Smooth muscle cell (in vitro differentiated cells): ENCODE measurements at regions not wholly inside any gene's neighbourhood (a gene's known extent, or its start where the extent isn't known, plus 50 kb on each side); places are given as distances from the start of the nearest gene placed in this dataset.

ENCODE experiments used
- DNase-seq: peaks from one replicate; lab custom pipeline; 2025; ENCODE audit not compliant: unreplicated experiment; lab: John Stamatoyannopoulos, UW
- H2AFZ ChIP-seq: fragments of 200-600 bp; sonication (generic); 2 replicates; pipeline ENCODE4 v1.6.0; 2016; ENCODE audit warnings: antibody characterized with exemption, low read depth, mild to moderate bottlenecking
- H3F3A ChIP-seq: fragments of 200-600 bp; sonication (generic); 2 replicates; pipeline ENCODE4 v1.6.0; 2017; ENCODE audit warnings: antibody characterized with exemption, low read depth
- H3K27ac ChIP-seq: fragments of 200-600 bp; sonication (generic); 2 replicates; pipeline ENCODE4 v1.5.1; 2016; ENCODE audit warnings: low read depth, mild to moderate bottlenecking
- H3K27me3 ChIP-seq: fragments of 200-600 bp; sonication (generic); 2 replicates; pipeline ENCODE4 v1.6.1; 2016; ENCODE audit warnings: low read depth, mild to moderate bottlenecking
- H3K36me3 ChIP-seq: fragments of 200-600 bp; sonication (generic); 2 replicates; pipeline ENCODE4 v1.5.1; 2016; ENCODE audit warnings: low read depth
- H3K4me1 ChIP-seq: fragments of 200-600 bp; sonication (generic); 2 replicates; pipeline ENCODE4 v1.5.1; 2016; ENCODE audit warnings: low read depth
- H3K4me2 ChIP-seq: fragments of 200-600 bp; sonication (generic); 2 replicates; pipeline ENCODE4 v1.6.0; 2016; ENCODE audit warnings: mild to moderate bottlenecking
- H3K4me3 ChIP-seq: fragments of 200-600 bp; sonication (generic); 2 replicates; pipeline ENCODE4 v1.5.1; 2016; ENCODE audit warnings: mild to moderate bottlenecking
- H3K79me2 ChIP-seq: fragments of 200-600 bp; sonication (generic); 2 replicates; pipeline ENCODE4 v1.6.0; 2016; ENCODE audit warnings: low read depth, mild to moderate bottlenecking
- H3K9ac ChIP-seq: fragments of 200-600 bp; sonication (generic); 2 replicates; pipeline ENCODE4 v1.6.0; 2016; ENCODE audit warnings: low read depth
- H3K9me3 ChIP-seq: fragments of 200-600 bp; sonication (generic); replicated peaks from 2 replicates; pipeline ENCODE4 v1.5.1; 2016; ENCODE audit warnings: low read depth
- H4K20me1 ChIP-seq: fragments of 200-600 bp; sonication (generic); 2 replicates; pipeline ENCODE4 v1.6.0; 2016; ENCODE audit warnings: low read depth
- WGBS: methylation state at CpG from one replicate; pipeline ENCODE4 v1.1.7; 2016; ENCODE audit warnings: low lambda C conversion rate; 5-methylcytosine and 5-hydroxymethylcytosine counted together
- TF ChIP-seq, protein P1 (sequence below): fragments of 200-600 bp; sonication (generic); IDR thresholded peaks from 2 replicates; pipeline ENCODE4 v1.5.1; 2017; ENCODE audit warnings: borderline replicate concordance, mild to moderate bottlenecking, antibody characterized with exemption; ENCODE audit not compliant: insufficient read depth, poor library complexity, severe bottlenecking

DNA sequence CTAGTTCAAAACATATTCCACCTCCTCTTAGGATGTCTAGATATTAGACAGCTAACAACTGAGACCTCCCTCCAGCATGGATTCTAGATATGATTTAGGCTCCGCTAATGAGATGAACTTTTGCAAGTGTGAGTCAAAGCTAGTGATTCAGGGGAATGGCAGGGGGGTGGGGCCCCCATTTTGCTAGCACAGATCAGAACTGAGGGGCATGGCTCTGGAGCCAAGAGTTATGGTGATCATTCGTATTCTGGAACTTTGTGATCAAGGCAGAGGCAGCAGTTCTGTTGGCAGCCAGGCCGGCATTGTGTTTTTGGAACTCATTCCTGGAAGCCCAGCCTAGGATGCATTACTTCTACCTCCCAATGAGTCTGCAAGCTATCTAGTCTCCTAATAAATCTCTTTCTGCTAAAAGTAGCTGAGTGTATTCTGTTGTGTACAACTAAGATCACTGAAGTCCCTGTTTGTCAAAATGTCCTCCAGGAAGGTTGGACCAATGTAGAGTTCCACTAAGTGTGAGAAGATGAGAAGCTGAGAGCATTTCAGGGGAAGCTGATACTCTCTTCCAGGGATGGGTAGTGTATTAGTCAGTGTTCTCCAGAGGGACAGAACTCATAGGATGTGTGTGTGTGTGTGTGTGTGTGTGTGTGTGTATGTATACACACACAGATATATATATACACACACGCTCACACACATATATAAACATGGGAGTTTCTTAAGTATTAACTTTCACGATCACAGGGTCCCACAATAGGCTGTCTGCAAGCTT is 312.7 kb downstream of the TLE3 start:
- TF ChIP-seq, protein P1, sequence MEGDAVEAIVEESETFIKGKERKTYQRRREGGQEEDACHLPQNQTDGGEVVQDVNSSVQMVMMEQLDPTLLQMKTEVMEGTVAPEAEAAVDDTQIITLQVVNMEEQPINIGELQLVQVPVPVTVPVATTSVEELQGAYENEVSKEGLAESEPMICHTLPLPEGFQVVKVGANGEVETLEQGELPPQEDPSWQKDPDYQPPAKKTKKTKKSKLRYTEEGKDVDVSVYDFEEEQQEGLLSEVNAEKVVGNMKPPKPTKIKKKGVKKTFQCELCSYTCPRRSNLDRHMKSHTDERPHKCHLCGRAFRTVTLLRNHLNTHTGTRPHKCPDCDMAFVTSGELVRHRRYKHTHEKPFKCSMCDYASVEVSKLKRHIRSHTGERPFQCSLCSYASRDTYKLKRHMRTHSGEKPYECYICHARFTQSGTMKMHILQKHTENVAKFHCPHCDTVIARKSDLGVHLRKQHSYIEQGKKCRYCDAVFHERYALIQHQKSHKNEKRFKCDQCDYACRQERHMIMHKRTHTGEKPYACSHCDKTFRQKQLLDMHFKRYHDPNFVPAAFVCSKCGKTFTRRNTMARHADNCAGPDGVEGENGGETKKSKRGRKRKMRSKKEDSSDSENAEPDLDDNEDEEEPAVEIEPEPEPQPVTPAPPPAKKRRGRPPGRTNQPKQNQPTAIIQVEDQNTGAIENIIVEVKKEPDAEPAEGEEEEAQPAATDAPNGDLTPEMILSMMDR: no peak
- H4K20me1 ChIP-seq: no peaks in the 10 kb centered on the region
- no peaks in the 10 kb centered on the region for H3K36me3 ChIP-seq
- H3K27ac ChIP-seq: no peak overlapping the region
- H3K4me2 ChIP-seq: peak overlapping the region; percentile 42
- H2AFZ ChIP-seq: no peak overlapping the region
- no peaks in the 10 kb centered on the region for H3K79me2 ChIP-seq
- H3K9ac ChIP-seq: no peak overlapping the region
- H3F3A ChIP-seq: no peaks in the 10 kb centered on the region
- 57% methylated on average over 5 of the region's 5 CpGs for WGBS
- no peaks in the 10 kb centered on the region for H3K4me1 ChIP-seq
- H3K4me3 ChIP-seq: no peak overlapping the region
- no peaks in the 10 kb centered on the region for H3K27me3 ChIP-seq
- H3K9me3 ChIP-seq: no peaks in the 10 kb centered on the region
- no peak for DNase-seq

DNA sequence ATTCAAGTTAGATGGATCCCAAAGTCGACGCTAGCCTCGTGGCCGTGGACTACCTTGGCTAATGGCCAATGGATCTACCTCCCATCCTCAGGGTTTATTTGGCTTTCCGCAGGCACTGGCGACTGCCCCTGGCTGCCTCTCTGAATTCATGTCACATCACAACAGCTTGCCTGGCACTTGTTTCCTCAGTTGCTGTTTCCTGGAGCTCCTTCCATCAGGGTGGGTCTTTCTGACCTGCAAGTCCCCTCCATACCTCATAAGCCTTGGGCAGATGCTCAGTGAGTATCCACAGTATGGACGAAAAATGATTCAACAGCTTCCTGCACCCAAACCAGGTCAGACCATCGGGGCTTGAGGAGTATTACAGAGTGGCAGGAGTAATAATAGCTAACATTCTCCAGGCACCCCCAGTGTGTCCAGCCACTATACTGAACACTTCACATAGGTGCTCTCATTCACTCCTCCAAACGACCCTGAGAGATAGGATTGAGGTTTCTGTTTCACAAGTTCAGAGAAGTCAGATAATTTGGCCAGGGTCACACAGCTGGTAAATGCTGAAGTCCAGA is 311.5 kb downstream of the TLE3 start:
- WGBS: 87% methylated on average over 9 of the region's 9 CpGs
- Histone ChIP-seq H3K4me1 (no peaks in the 10 kb centered on the region), H4K20me1 (no peaks in the 10 kb centered on the region), H3K79me2 (no peaks in the 10 kb centered on the region), H3F3A (no peaks in the 10 kb centered on the region), H2AFZ (no peak overlapping the region), H3K4me2 (no peak overlapping the region), H3K9ac (no peak overlapping the region), H3K9me3 (no peaks in the 10 kb centered on the region), H3K27me3 (no peaks in the 10 kb centered on the region), H3K36me3 (no peaks in the 10 kb centered on the region), H3K27ac (no peak overlapping the region), H3K4me3 (no peak overlapping the region)
- TF ChIP-seq, protein P1: no peak
- no peak for DNase-seq

DNA sequence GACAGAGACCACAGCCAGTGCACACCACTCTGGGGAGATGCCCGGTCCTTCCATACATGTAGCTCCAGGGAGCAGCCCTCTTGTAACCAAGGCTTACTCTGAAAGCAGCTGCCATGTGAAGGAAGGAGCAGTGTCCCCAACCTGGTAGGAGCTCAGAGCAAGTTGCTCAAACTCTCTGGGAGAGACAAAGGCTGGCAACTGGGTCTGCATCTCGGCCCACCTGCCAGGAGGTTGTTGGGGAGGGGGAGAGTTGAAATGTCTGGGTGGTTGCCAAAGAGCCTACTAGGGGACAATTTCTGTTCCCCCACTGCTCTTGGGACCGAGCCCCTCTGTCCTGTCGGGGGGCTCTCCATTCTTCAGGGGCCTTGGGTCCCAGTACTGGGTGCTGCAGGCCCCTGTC is 309.9 kb downstream of the TLE3 start:
- DNase-seq: no peak
- Histone ChIP-seq H4K20me1 (no peaks in the 10 kb centered on the region), H3F3A (no peaks in the 10 kb centered on the region), H3K9ac (no peak overlapping the region), H2AFZ (no peak overlapping the region), H3K4me3 (no peak overlapping the region), H3K36me3 (no peaks in the 10 kb centered on the region), H3K9me3 (no peaks in the 10 kb centered on the region), H3K27ac (no peak overlapping the region), H3K79me2 (no peaks in the 10 kb centered on the region), H3K27me3 (no peaks in the 10 kb centered on the region), H3K4me2 (no peak overlapping the region), H3K4me1 (no peaks in the 10 kb centered on the region)
- TF ChIP-seq, protein P1: no peak
- WGBS: 89% methylated on average over 4 of the region's 4 CpGs
